M059J (cell line): ENCODE measurements at regions not wholly inside any gene's neighbourhood (a gene's known extent, or its start where the extent isn't known, plus 50 kb on each side); places are given as distances from the start of the nearest gene placed in this dataset.
A peak's percentile ranks its signal among the peaks of the same experiment; 100 is the strongest.

Source experiments
- DNase-seq: peaks from one replicate; pipeline ENCODE4 v3.0.0-alpha.2; 2012; ENCODE audit warnings: low read depth

- no peak for DNase-seq
These were observed 87.5 kb upstream of the PRR20G start for GRCh38 chr3:127375151-127375930.

- peak; percentile 9 for DNase-seq
These were observed 86.5 kb upstream of the PRR20G start for GRCh38 chr3:127374086-127375010.

GRCh38 chr3:127373441-127374085 is 85.7 kb upstream of the PRR20G start:
- no peak for DNase-seq

GRCh38 chr3:127371846-127372245 is 84.0 kb upstream of the PRR20G start:
- no peak for DNase-seq

GRCh38 chr3:127371334-127371733 is 83.5 kb upstream of the PRR20G start:
- DNase-seq = no peak

GRCh38 chr3:127370906-127371305 is 83.1 kb upstream of the PRR20G start:
- DNase-seq = no peak

GRCh38 chr3:127369356-127369935 is 81.6 kb upstream of the PRR20G start:
- DNase-seq = no peak

GRCh38 chr3:127368186-127369032 is 80.6 kb upstream of the PRR20G start:
- DNase-seq = no peak

- no peak for DNase-seq
These were observed 79.7 kb upstream of the PRR20G start for GRCh38 chr3:127367593-127367992.

- no peak for DNase-seq
These were observed 78.5 kb upstream of the PRR20G start for GRCh38 chr3:127366383-127366782.

GRCh38 chr3:127365163-127365798 is 77.4 kb upstream of the PRR20G start:
- no peak for DNase-seq

GRCh38 chr3:127363891-127364290 is 76.0 kb upstream of the PRR20G start:
- no peak for DNase-seq

- no peak for DNase-seq
These were observed 75.3 kb upstream of the PRR20G start for GRCh38 chr3:127363171-127363570.

- no peak for DNase-seq
These were observed 72.8 kb upstream of the PRR20G start for GRCh38 chr3:127360647-127361046.

- DNase-seq = no peak
These were observed 70.8 kb upstream of the PRR20G start for GRCh38 chr3:127358641-127359040.

- DNase-seq = no peak
These were observed 68.5 kb upstream of the PRR20G start for GRCh38 chr3:127356381-127356780.

GRCh38 chr3:127354761-127355160 is 66.9 kb upstream of the PRR20G start:
- DNase-seq = no peak

GRCh38 chr3:127352612-127353011 is 64.8 kb upstream of the PRR20G start:
- no peak for DNase-seq

GRCh38 chr3:127351775-127352350 is 64.0 kb upstream of the PRR20G start:
- no peak for DNase-seq

- peak; percentile 5 for DNase-seq
These were observed 63.5 kb upstream of the PRR20G start for GRCh38 chr3:127351321-127351720.
